Mucosa of descending colon (tissue), 3 donors: ENCODE measurements at regions not wholly inside any gene's neighbourhood (a gene's known extent, or its start where the extent isn't known, plus 50 kb on each side); places are given as distances from the start of the nearest gene placed in this dataset.

ENCODE experiments used
- ATAC-seq: fragments of 200-7000 bp; cut with Tn5 transposase; one replicate; pipeline ENCODE4 v1.9.1; 2020; ENCODE audit warnings: mild to moderate bottlenecking, moderate library complexity
- DNase-seq, 3 donors: peaks; one replicate each; pipeline ENCODE4 v3.0.0-alpha.2; 2020
- H3K36me3 ChIP-seq: fragments of 200-600 bp; one replicate; pipeline ENCODE4 v1.8.0; 2021; ENCODE audit warnings: low read depth, mild to moderate bottlenecking
- H3K4me1 ChIP-seq: fragments of 200-600 bp; one replicate; pipeline ENCODE4 v1.8.0; 2021; ENCODE audit warnings: low read depth, mild to moderate bottlenecking
- H3K4me3 ChIP-seq: fragments of 200-600 bp; one replicate; pipeline ENCODE4 v1.8.0; 2021; ENCODE audit warnings: mild to moderate bottlenecking
- H3K9me3 ChIP-seq: fragments of 200-600 bp; one replicate; pipeline ENCODE4 v1.8.0; 2021; ENCODE audit warnings: mild to moderate bottlenecking
- intact Hi-C, 2 donors: fragments of 100-400 bp; cut with DNase I in 1 of 2; cut with micrococcal nuclease in 1 of 2; formaldehyde crosslinking; loops; one replicate each; pipeline versions ENCODE4 v1.11.0 to v1.11.1; 2022; cut with DNase I, micrococcal nuclease
- TF ChIP-seq, protein P1 (sequence below): fragments of 200-600 bp; IDR thresholded peaks from one replicate; pipeline ENCODE4 v1.8.0; 2022; ENCODE audit warnings: antibody characterized with exemption, mild to moderate bottlenecking
- donor health status: DM: no; HTN: no; CAD: no; lungs with moderate emphysema.
- donor health status: DM: no; HTN: no; CAD: no.
- donor health status: DM: no; HTN: yes; CAD: no.

DNA sequence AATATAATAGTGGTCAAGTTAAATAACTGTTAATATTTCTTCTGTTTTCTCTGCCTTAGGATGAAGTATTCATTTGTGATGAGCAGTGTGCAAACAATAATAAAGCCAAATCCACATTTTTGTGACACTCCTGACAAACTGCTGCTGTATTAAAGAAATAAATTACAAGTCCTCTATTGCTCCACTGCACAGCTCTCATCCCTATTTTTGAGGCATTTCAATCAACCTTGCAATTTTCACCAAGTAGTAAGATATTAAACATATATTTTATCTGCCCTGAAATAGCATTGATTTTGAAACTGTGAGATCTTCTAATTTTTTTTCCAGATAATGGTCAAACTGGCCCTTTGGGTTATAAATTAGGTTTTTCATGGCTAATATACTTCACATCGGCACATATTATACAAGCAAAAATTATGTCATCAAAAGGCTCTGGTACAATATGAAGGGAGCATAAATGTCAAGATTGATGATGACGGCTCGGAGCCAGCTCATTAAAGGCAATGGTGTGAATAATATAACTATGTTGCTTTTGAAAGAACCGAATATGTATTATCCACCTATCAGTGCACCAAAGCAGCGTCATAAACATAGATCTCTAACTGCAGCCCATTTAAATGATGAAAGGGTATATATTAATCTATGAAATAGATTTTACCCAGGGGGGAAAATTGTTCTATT lies 764.9 kb downstream of the DNAH5 start:
- H3K4me1 ChIP-seq = no peaks in the 10 kb centered on the region
- H3K4me3 ChIP-seq = no peak overlapping the region
- TF ChIP-seq, protein P1, sequence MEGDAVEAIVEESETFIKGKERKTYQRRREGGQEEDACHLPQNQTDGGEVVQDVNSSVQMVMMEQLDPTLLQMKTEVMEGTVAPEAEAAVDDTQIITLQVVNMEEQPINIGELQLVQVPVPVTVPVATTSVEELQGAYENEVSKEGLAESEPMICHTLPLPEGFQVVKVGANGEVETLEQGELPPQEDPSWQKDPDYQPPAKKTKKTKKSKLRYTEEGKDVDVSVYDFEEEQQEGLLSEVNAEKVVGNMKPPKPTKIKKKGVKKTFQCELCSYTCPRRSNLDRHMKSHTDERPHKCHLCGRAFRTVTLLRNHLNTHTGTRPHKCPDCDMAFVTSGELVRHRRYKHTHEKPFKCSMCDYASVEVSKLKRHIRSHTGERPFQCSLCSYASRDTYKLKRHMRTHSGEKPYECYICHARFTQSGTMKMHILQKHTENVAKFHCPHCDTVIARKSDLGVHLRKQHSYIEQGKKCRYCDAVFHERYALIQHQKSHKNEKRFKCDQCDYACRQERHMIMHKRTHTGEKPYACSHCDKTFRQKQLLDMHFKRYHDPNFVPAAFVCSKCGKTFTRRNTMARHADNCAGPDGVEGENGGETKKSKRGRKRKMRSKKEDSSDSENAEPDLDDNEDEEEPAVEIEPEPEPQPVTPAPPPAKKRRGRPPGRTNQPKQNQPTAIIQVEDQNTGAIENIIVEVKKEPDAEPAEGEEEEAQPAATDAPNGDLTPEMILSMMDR = no peak
- intact Hi-C loops = no loop called here
- H3K9me3 ChIP-seq = peaks cover 13% of the 10 kb centered on the region
- ATAC-seq (no peak), DNase-seq (no peak)
- no peaks in the 10 kb centered on the region for H3K36me3 ChIP-seq

DNA sequence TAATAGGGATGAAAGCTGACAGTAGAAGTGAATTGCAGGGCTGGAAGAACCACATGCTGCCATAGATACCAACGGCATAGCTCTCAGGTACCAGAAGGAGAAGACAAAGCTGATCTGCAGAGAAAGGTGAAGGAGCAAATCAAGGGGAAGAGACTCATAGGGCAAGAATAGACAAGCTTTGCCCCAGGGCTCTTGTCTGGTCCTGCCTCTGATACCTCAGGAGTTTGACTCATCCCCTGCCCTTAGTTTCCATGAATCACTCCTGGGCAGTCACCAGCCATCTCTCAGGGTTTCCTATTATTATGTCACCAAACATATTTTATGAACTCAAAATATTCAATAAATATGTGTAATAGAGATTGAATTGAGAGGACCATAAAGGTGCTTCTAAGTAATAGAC lies 800.9 kb downstream of the DNAH5 start:
- no peaks in the 10 kb centered on the region for H3K4me1 ChIP-seq
- ATAC-seq = no peak
- H3K4me3 ChIP-seq = no peak overlapping the region
- H3K36me3 ChIP-seq = no peaks in the 10 kb centered on the region
- intact Hi-C loops = no loop called here
- no peak for DNase-seq
- TF ChIP-seq, protein P1 = no peak
- peaks cover 41% of the 10 kb centered on the region for H3K9me3 ChIP-seq

- no peak for ATAC-seq
- intact Hi-C loops = no loop called here
- TF ChIP-seq, protein P1 = no peak
- Histone ChIP-seq H3K36me3 (no peaks in the 10 kb centered on the region), H3K4me3 (no peak overlapping the region), H3K9me3 (peaks cover 41% of the 10 kb centered on the region), H3K4me1 (no peaks in the 10 kb centered on the region)
- DNase-seq = no peak
Observed at GRCh38 chr5:13143214-13143613, 801.3 kb downstream of the DNAH5 start.

DNA sequence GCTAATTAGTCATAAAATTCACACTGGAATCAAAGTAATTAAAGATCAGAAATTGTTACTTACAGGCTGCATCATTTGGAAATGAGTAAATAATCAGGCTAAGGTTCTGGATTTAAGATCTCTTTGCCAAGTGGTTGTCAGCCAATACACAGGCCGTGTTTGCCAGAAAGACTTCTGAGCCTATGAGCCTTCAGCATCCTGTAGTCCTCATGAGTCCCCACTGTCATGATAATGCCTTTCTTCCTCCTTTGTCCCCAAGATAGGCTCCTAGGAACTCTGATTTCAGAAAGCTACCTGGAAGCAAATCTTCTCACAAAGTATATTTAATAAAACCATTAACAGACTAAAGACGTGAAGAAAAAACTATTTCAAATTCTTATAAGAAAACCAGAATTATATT lies 810.5 kb downstream of the DNAH5 start:
- TF ChIP-seq, protein P1 = no peak
- Histone ChIP-seq H3K4me1 (no peaks in the 10 kb centered on the region), H3K36me3 (no peaks in the 10 kb centered on the region), H3K9me3 (peaks cover 74% of the 10 kb centered on the region), H3K4me3 (no peak overlapping the region)
- DNase-seq (no peak), ATAC-seq (no peak)
- intact Hi-C loops = no loop called here

DNA sequence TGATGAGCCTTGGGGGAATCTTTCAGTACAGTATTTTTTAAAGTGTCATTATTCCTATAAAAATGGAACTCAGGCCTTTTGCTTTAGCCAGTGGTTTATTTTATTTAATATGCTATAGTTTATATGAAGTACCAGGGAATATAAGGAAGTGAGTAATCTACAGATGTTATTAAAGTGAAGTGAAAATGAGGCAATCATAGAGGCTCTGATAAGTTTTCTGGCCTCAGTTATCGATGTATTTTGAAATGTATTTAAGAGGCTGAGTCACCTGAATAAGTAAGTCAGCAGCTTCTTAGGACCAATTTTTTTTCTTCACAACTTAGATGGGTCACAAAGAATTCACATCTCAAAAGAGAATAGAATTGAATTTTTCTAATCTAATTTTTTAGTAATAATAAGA lies 829.0 kb downstream of the DNAH5 start:
- no peak overlapping the region for H3K4me3 ChIP-seq
- H3K4me1 ChIP-seq = no peaks in the 10 kb centered on the region
- H3K9me3 ChIP-seq = peaks cover 34% of the 10 kb centered on the region
- intact Hi-C loops = no loop called here
- DNase-seq (no peak), ATAC-seq (no peak)
- TF ChIP-seq, protein P1 = no peak
- H3K36me3 ChIP-seq = no peaks in the 10 kb centered on the region

GRCh38 chr5:13108265-13108664 lies 836.2 kb downstream of the DNAH5 start:
- no peak overlapping the region for H3K4me3 ChIP-seq
- TF ChIP-seq, protein P1 = no peak
- DNase-seq = no peak
- H3K36me3 ChIP-seq = no peaks in the 10 kb centered on the region
- intact Hi-C loops = no loop called here
- H3K4me1 ChIP-seq = no peaks in the 10 kb centered on the region
- peaks cover 36% of the 10 kb centered on the region for H3K9me3 ChIP-seq
- no peak for ATAC-seq
